Upper lobe of left lung (tissue), 6 donors: ENCODE measurements at regions not wholly inside any gene's neighbourhood (a gene's known extent, or its start where the extent isn't known, plus 50 kb on each side); places are given as distances from the start of the nearest gene placed in this dataset.

Experiments used
- ATAC-seq, 2 donors: fragments of 200-7000 bp; cut with Tn5 transposase; one replicate each; pipeline ENCODE4 v1.9.1; 2022; ENCODE audit warnings: mild to moderate bottlenecking in 2 of 2, moderate library complexity in 2 of 2; ENCODE audit not compliant: low FRiP score in 2 of 2
- DNase-seq, 2 donors: peaks; one replicate each; pipeline ENCODE4 v3.0.0-alpha.2; 2019 to 2020
- H3K27ac ChIP-seq, 4 donors: fragments of 200-600 bp; sonication (generic); one replicate each; pipeline ENCODE4 v1.5.1; 2016 to 2019
- H3K27me3 ChIP-seq, 4 donors: fragments of 200-600 bp; sonication (generic); one replicate each; pipeline ENCODE4 v1.5.1; 2017 to 2019
- H3K36me3 ChIP-seq, 4 donors: fragments of 200-600 bp; sonication (generic); one replicate each; pipeline ENCODE4 v1.5.1; 2016 to 2019
- H3K4me1 ChIP-seq, 4 donors: fragments of 200-600 bp; sonication (generic); one replicate each; pipeline ENCODE4 v1.5.1; 2018 to 2019
- H3K4me3 ChIP-seq, 4 donors: fragments of 200-600 bp; sonication (generic); one replicate each; pipeline ENCODE4 v1.5.1; 2017 to 2019; ENCODE audit warnings: mild to moderate bottlenecking in 2 of 4, moderate library complexity in 1 of 4
- H3K9me3 ChIP-seq, 4 donors: fragments of 200-600 bp; sonication (generic); one replicate each; pipeline ENCODE4 v1.5.1; 2018 to 2019
- EP300 ChIP-seq, 4 donors: sonication (generic); formaldehyde crosslinking; IDR thresholded peaks; one replicate each; pipeline ENCODE4 v1.5.1; 2017; ENCODE audit warnings: antibody characterized with exemption in 4 of 4, control low read depth in 2 of 4
- POLR2A ChIP-seq, 4 donors: fragments of 450-650 bp; IDR thresholded peaks; one replicate each; pipeline ENCODE4 v1.5.1; 2016 to 2017; ENCODE audit warnings: antibody characterized with exemption in 4 of 4, mild to moderate bottlenecking in 2 of 4
- POLR2AphosphoS5 ChIP-seq, 2 donors: sonication (generic); formaldehyde crosslinking; IDR thresholded peaks; one replicate each; pipeline ENCODE4 v1.5.1; 2017; ENCODE audit warnings: antibody characterized with exemption in 2 of 2
- WGBS, 2 donors: methylation state at CpG; one replicate each; pipeline ENCODE4 v1.1.5; 2017 to 2018; 5-methylcytosine and 5-hydroxymethylcytosine counted together
- TF ChIP-seq, protein P1 (sequence below), 6 experiments: fragments of 450-650 bp in 4 of 6; fragments of 200-600 bp in 2 of 6; sonication (generic) in 2 of 6; IDR thresholded peaks; one replicate each; pipeline ENCODE4 v1.5.1; 2016 to 2019; ENCODE audit warnings: antibody characterized with exemption in 6 of 6
- donor health status: DM: no; HTN: no; CAD: no; lungs with moderate emphysema.
- donor health status: DM: no; HTN: yes; CAD: no; lungs with severe emphysema.

DNA sequence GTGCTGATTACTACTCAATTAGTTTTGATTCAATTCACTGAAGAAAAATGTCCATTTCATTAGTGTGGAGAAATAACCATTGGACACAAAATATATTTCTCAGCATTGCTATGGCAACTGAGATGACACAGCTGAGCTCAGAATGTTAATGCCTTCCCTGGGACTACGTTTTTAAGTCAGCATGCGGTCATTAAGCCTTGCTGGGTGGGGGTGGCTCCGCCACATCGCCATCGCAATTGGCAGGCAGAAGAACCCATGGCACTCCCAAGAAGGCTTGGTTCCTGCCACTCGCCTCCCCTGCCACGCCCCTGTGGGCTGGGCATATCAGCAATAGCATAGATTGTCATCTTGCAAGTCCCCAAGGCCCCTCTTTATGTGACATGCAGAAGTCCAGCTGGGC is 256.7 kb upstream of the CAMK1G start:
- no peaks in the 10 kb centered on the region for H3K9me3 ChIP-seq
- ATAC-seq (peak in 1 of 2 donors; percentile 74), DNase-seq (peak in 1 of 2 donors; percentile 34)
- no peaks in the 10 kb centered on the region for H3K27me3 ChIP-seq
- TF ChIP-seq POLR2AphosphoS5 (IDR thresholded peaks at IDR 0.05) (no peak), EP300 (IDR thresholded peaks at IDR 0.05) (no peak), POLR2A (IDR thresholded peaks at IDR 0.05) (no peak)
- TF ChIP-seq, protein P1, sequence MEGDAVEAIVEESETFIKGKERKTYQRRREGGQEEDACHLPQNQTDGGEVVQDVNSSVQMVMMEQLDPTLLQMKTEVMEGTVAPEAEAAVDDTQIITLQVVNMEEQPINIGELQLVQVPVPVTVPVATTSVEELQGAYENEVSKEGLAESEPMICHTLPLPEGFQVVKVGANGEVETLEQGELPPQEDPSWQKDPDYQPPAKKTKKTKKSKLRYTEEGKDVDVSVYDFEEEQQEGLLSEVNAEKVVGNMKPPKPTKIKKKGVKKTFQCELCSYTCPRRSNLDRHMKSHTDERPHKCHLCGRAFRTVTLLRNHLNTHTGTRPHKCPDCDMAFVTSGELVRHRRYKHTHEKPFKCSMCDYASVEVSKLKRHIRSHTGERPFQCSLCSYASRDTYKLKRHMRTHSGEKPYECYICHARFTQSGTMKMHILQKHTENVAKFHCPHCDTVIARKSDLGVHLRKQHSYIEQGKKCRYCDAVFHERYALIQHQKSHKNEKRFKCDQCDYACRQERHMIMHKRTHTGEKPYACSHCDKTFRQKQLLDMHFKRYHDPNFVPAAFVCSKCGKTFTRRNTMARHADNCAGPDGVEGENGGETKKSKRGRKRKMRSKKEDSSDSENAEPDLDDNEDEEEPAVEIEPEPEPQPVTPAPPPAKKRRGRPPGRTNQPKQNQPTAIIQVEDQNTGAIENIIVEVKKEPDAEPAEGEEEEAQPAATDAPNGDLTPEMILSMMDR (IDR thresholded peaks at IDR 0.05): no peak
- no peaks in the 10 kb centered on the region for H3K36me3 ChIP-seq
- H3K27ac ChIP-seq: no peak overlapping the region
- 78 to 85% methylated on average over 6 to 7 of the region's 7 CpGs for WGBS, 2 donors
- H3K4me1 ChIP-seq: no peaks in the 10 kb centered on the region
- no peak overlapping the region for H3K4me3 ChIP-seq

DNA sequence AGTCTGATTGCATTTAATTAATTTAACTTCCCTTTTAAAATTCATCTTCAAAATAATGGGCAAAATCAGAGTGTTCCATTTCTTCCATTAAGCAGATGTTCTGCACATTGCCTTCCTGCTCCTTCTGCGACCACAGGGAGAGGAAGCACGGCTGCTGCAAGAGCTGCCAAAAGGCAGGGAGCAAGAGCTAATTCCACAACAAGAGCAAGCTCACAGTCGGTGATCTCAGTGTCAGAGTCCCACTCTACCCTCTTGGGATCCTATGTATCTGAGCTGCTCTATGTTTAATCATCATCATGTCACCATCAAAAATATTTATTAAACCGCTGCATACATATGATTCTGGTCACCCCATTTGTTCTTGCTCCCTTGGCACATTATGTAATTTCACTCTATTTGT is 255.3 kb upstream of the CAMK1G start:
- Histone ChIP-seq H3K27ac (no peak overlapping the region), H3K36me3 (no peaks in the 10 kb centered on the region), H3K27me3 (no peaks in the 10 kb centered on the region), H3K4me3 (no peak overlapping the region), H3K9me3 (no peaks in the 10 kb centered on the region), H3K4me1 (no peaks in the 10 kb centered on the region)
- no peak for TF ChIP-seq EP300 (IDR thresholded peaks at IDR 0.05)
- no peak for TF ChIP-seq POLR2A (IDR thresholded peaks at IDR 0.05)
- TF ChIP-seq, protein P1 (IDR thresholded peaks at IDR 0.05): no peak
- TF ChIP-seq POLR2AphosphoS5 (IDR thresholded peaks at IDR 0.05): no peak
- DNase-seq (no peak), ATAC-seq (peak in 1 of 2 donors; percentile 31)
- 44 to 51% methylated on average over 3 to 4 of the region's 4 CpGs for WGBS, 2 donors

- no peaks in the 10 kb centered on the region for H3K27me3 ChIP-seq
- ATAC-seq (peak in 1 of 2 donors; percentile 66), DNase-seq (no peak)
- no peaks in the 10 kb centered on the region for H3K9me3 ChIP-seq
- H3K4me3 ChIP-seq: no peak overlapping the region
- TF ChIP-seq, protein P1 (IDR thresholded peaks at IDR 0.05): peak; percentile 20 to 58 (median 46)
- no peak for TF ChIP-seq POLR2A (IDR thresholded peaks at IDR 0.05)
- no peaks in the 10 kb centered on the region for H3K36me3 ChIP-seq
- no peaks in the 10 kb centered on the region for H3K4me1 ChIP-seq
- WGBS, 2 donors: 44 to 60% methylated on average over 2 of the region's 2 CpGs
- no peak overlapping the region for H3K27ac ChIP-seq
Observed at GRCh38 chr1:209335178-209335577, 248.3 kb upstream of the CAMK1G start.

- WGBS, 2 donors: 47 to 63% methylated on average over 4 of the region's 4 CpGs
- Histone ChIP-seq H3K36me3 (no peaks in the 10 kb centered on the region), H3K4me3 (no peak overlapping the region), H3K27me3 (no peaks in the 10 kb centered on the region), H3K4me1 (no peaks in the 10 kb centered on the region), H3K27ac (no peak overlapping the region), H3K9me3 (no peaks in the 10 kb centered on the region)
- TF ChIP-seq, protein P1 (IDR thresholded peaks at IDR 0.05): no peak
- TF ChIP-seq POLR2A (IDR thresholded peaks at IDR 0.05) (no peak), EP300 (IDR thresholded peaks at IDR 0.05) (no peak), POLR2AphosphoS5 (IDR thresholded peaks at IDR 0.05) (no peak)
- no peak for DNase-seq
- ATAC-seq: no peak
Observed at GRCh38 chr1:209341146-209341545, 242.4 kb upstream of the CAMK1G start.

GRCh38 chr1:209341673-209342420 is 241.7 kb upstream of the CAMK1G start:
- DNase-seq (no peak), ATAC-seq (no peak)
- Histone ChIP-seq H3K4me3 (no peak overlapping the region), H3K27ac (no peak overlapping the region), H3K4me1 (no peaks in the 10 kb centered on the region), H3K27me3 (no peaks in the 10 kb centered on the region), H3K9me3 (no peaks in the 10 kb centered on the region), H3K36me3 (no peaks in the 10 kb centered on the region)
- TF ChIP-seq POLR2AphosphoS5 (IDR thresholded peaks at IDR 0.05) (no peak), EP300 (IDR thresholded peaks at IDR 0.05) (no peak), POLR2A (IDR thresholded peaks at IDR 0.05) (no peak)
- TF ChIP-seq, protein P1 (IDR thresholded peaks at IDR 0.05): no peak
- 66 to 77% methylated on average over 6 to 8 of the region's 8 CpGs for WGBS, 2 donors
